ENCODE measurements at regions not wholly inside any gene's neighbourhood (a gene's known extent, or its start where the extent isn't known, plus 50 kb on each side); places are given as distances from the start of the nearest gene placed in this dataset.

- no peak for ATAC-seq
- TF ChIP-seq CSDC2 (CRISPR knock-in tag; IDR thresholded peaks at IDR 0.05): no peak
Observed at GRCh38 chr12:114735011-114735410, 51.0 kb upstream of the TBX3 start.

GRCh38 chr12:114733919-114734318, 49.9 kb upstream of the TBX3 start:
- no peak for TF ChIP-seq ZNF70 (CRISPR knock-in tag; IDR thresholded peaks at IDR 0.05)
- TF ChIP-seq ZC3H10 (CRISPR knock-in tag; IDR thresholded peaks at IDR 0.05): no peak
- TF ChIP-seq CREB5 (CRISPR knock-in tag; IDR thresholded peaks at IDR 0.05; ENCODE audit: low read depth): no peak
- no peak for ATAC-seq
